ENCODE measurements at regions not wholly inside any gene's neighbourhood (a gene's known extent, or its start where the extent isn't known, plus 50 kb on each side); places are given as distances from the start of the nearest gene placed in this dataset.

DNA sequence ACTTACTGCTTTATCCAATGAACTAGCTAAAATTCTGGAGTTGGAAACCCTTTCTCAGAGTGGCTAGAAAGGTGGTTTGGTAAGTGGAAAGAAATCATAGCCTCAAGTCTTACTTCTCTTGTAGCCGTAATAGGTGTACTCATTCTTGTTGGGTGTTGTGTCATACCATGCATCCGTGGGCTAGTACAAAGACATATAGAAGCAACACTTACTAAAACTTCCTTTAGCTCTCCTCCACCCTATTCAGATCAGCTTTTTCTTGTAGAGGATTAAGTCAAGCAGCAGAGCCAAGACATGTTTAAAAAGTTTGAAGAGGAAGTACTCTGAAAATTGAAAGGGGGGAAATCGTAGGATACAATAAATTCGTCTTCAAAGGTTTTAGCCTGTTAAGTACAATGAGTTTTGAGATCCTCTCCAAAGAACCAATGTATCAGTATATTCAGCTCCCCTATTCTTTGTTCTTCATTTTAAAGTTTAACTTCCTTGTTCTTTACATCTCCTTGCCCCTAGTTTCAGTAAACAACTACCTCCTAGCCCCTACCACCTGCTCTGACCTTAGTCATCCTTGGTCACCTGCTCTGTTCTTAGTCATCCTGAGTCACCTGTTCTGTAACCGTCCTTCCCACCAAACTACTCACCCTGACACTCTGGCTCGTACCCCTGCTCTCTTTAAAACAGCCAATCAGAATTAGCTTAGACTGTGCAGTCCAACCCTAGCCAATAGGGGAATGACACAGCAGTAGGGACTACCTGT lies 62.1 kb upstream of the DEUP1 start:
- no peak overlapping the region for H3K4me2 ChIP-seq (ENCODE audit: insufficient read depth, low read length)
- ChIA-PET POLR2A (no interaction called here), CTCF (no interaction called here)
- no peak overlapping the region for H2AFZ ChIP-seq (ENCODE audit: low read depth, low read length)
- H3K4me1 ChIP-seq (ENCODE audit: control insufficient read depth, extremely low read depth, insufficient read depth, low read length) = no peaks in the 10 kb centered on the region
- no peaks in the 10 kb centered on the region for H3K9me1 ChIP-seq (replicated peaks; ENCODE audit: control insufficient read depth, extremely low read depth, insufficient read depth, low read length)
- TF ChIP-seq EZH2 (IDR thresholded peaks at IDR 0.05; ENCODE audit: borderline replicate concordance, low read depth, low read length, severe bottlenecking) = no peak
- TF ChIP-seq, protein P1, sequence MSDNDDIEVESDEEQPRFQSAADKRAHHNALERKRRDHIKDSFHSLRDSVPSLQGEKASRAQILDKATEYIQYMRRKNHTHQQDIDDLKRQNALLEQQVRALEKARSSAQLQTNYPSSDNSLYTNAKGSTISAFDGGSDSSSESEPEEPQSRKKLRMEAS (IDR thresholded peaks at IDR 0.05; ENCODE audit: insufficient read depth, insufficient read length) = no peak
- TF ChIP-seq, protein P2, sequence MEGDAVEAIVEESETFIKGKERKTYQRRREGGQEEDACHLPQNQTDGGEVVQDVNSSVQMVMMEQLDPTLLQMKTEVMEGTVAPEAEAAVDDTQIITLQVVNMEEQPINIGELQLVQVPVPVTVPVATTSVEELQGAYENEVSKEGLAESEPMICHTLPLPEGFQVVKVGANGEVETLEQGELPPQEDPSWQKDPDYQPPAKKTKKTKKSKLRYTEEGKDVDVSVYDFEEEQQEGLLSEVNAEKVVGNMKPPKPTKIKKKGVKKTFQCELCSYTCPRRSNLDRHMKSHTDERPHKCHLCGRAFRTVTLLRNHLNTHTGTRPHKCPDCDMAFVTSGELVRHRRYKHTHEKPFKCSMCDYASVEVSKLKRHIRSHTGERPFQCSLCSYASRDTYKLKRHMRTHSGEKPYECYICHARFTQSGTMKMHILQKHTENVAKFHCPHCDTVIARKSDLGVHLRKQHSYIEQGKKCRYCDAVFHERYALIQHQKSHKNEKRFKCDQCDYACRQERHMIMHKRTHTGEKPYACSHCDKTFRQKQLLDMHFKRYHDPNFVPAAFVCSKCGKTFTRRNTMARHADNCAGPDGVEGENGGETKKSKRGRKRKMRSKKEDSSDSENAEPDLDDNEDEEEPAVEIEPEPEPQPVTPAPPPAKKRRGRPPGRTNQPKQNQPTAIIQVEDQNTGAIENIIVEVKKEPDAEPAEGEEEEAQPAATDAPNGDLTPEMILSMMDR (IDR thresholded peaks at IDR 0.05; ENCODE audit: extremely low read depth in 1 of 2, insufficient read depth in 1 of 2, low read depth in 1 of 2, low read length in 2 of 2) = no peak
- no peak for TF ChIP-seq FOS (IDR thresholded peaks at IDR 0.05; ENCODE audit: borderline replicate concordance, insufficient read depth, low read length)
- TF ChIP-seq POLR2AphosphoS5 (IDR thresholded peaks at IDR 0.05; ENCODE audit: insufficient read depth, low read depth, low read length) = no peak
- TF ChIP-seq JUN (IDR thresholded peaks at IDR 0.05; ENCODE audit: borderline replicate concordance, insufficient read depth, insufficient read length, low read depth) = no peak
- no peak for TF ChIP-seq MYC (IDR thresholded peaks at IDR 0.05; ENCODE audit: low read depth, low read length)
- TF ChIP-seq GATA2 (IDR thresholded peaks at IDR 0.05; ENCODE audit: insufficient read depth, insufficient read length, low read depth, low read length) = no peak
- TF ChIP-seq POLR2A (IDR thresholded peaks at IDR 0.05; ENCODE audit: low read depth, low read length) = no peak
- no peaks in the 10 kb centered on the region for H3K79me2 ChIP-seq (ENCODE audit: control insufficient read depth, insufficient read depth, low read length)
- H3K4me3 ChIP-seq (replicated peaks in 1 of 3; ENCODE audit: insufficient read depth in 1 of 3, low read depth in 1 of 3, low read length in 3 of 3) = no peak overlapping the region
- dilution Hi-C loops (cut with MboI; ENCODE audit: extremely low pct_ligation_motif_present, low sequenced_read_pairs) (no loop called here), intact Hi-C loops (cut with micrococcal nuclease) (no loop called here)
- no peak overlapping the region for H3K9ac ChIP-seq (replicated peaks; ENCODE audit: extremely low read depth, insufficient read depth, low read length)
- H3K9me3 ChIP-seq (replicated peaks; ENCODE audit: control insufficient read depth, insufficient read depth, low read length) = no peaks in the 10 kb centered on the region
- no peak for FAIRE-seq
- no peak overlapping the region for H3K27ac ChIP-seq (ENCODE audit: insufficient read depth, low read depth, low read length)
- DNase-seq (ENCODE audit: low read depth, low spot score) = no peak
- no peaks in the 10 kb centered on the region for H3K27me3 ChIP-seq (ENCODE audit: control insufficient read depth in 2 of 2, insufficient read depth in 2 of 2, low read length in 2 of 2)
- no peaks in the 10 kb centered on the region for H4K20me1 ChIP-seq (replicated peaks; ENCODE audit: control insufficient read depth, extremely low read depth, insufficient read depth, low read length)
- no TSS peak for BruUV-seq (replicated peaks)
- H3K36me3 ChIP-seq (ENCODE audit: control insufficient read depth in 2 of 2, extremely low read depth in 1 of 2, insufficient read depth in 2 of 2, low read length in 2 of 2) = no peaks in the 10 kb centered on the region
